Panc1 (cell line): ENCODE measurements at regions not wholly inside any gene's neighbourhood (a gene's known extent, or its start where the extent isn't known, plus 50 kb on each side); places are given as distances from the start of the nearest gene placed in this dataset.

Source experiments
- POLR2AphosphoS5 ChIP-seq: IDR thresholded peaks from 2 replicates; pipeline ENCODE4 v1.6.1; 2012; ENCODE audit warnings: mild to moderate bottlenecking, low read depth, low read length, moderate library complexity
- TF ChIP-seq, protein P1 (sequence below): fragments of 450-650 bp; IDR thresholded peaks from 2 replicates; pipeline ENCODE4 v1.5.1; 2017; ENCODE audit warnings: mild to moderate bottlenecking
- TF ChIP-seq, protein P2 (sequence below), 2 experiments: IDR thresholded peaks; 2 replicates each; pipeline ENCODE4 v1.6.1; 2011 to 2012; ENCODE audit warnings: low read depth in 2 of 2, control low read depth in 1 of 2, low read length in 1 of 2, mild to moderate bottlenecking in 1 of 2, moderate library complexity in 1 of 2; ENCODE audit not compliant: insufficient read depth in 1 of 2

DNA sequence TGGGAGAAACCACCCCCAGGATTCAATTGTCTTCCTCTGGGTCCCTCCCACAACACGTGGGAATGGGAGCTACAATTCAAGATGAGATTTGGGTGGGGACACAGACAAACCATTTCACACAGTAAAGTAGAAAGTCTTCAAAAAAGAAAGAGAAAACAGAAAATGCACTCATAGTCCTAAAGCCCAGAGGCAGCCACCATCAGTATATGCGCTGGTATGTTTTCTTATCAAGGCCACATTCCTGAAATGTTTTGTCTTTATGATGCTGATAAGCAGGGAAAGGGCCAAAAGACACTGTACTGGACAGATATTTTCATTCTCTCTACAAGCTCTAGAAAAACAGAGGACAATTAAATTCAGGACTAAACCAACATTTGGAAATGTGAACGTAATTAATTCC, 375.8 kb upstream of the TSHZ3 start:
- TF ChIP-seq, protein P1, sequence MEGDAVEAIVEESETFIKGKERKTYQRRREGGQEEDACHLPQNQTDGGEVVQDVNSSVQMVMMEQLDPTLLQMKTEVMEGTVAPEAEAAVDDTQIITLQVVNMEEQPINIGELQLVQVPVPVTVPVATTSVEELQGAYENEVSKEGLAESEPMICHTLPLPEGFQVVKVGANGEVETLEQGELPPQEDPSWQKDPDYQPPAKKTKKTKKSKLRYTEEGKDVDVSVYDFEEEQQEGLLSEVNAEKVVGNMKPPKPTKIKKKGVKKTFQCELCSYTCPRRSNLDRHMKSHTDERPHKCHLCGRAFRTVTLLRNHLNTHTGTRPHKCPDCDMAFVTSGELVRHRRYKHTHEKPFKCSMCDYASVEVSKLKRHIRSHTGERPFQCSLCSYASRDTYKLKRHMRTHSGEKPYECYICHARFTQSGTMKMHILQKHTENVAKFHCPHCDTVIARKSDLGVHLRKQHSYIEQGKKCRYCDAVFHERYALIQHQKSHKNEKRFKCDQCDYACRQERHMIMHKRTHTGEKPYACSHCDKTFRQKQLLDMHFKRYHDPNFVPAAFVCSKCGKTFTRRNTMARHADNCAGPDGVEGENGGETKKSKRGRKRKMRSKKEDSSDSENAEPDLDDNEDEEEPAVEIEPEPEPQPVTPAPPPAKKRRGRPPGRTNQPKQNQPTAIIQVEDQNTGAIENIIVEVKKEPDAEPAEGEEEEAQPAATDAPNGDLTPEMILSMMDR: no peak
- no peak for TF ChIP-seq POLR2AphosphoS5
- TF ChIP-seq, protein P2, sequence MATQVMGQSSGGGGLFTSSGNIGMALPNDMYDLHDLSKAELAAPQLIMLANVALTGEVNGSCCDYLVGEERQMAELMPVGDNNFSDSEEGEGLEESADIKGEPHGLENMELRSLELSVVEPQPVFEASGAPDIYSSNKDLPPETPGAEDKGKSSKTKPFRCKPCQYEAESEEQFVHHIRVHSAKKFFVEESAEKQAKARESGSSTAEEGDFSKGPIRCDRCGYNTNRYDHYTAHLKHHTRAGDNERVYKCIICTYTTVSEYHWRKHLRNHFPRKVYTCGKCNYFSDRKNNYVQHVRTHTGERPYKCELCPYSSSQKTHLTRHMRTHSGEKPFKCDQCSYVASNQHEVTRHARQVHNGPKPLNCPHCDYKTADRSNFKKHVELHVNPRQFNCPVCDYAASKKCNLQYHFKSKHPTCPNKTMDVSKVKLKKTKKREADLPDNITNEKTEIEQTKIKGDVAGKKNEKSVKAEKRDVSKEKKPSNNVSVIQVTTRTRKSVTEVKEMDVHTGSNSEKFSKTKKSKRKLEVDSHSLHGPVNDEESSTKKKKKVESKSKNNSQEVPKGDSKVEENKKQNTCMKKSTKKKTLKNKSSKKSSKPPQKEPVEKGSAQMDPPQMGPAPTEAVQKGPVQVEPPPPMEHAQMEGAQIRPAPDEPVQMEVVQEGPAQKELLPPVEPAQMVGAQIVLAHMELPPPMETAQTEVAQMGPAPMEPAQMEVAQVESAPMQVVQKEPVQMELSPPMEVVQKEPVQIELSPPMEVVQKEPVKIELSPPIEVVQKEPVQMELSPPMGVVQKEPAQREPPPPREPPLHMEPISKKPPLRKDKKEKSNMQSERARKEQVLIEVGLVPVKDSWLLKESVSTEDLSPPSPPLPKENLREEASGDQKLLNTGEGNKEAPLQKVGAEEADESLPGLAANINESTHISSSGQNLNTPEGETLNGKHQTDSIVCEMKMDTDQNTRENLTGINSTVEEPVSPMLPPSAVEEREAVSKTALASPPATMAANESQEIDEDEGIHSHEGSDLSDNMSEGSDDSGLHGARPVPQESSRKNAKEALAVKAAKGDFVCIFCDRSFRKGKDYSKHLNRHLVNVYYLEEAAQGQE (IDR thresholded peaks at IDR 0.05; ENCODE audit: insufficient read depth in 1 of 2, low read depth in 2 of 2, low read length in 1 of 2): no peak
